Omental fat pad (tissue), 3 donors: ENCODE measurements at regions not wholly inside any gene's neighbourhood (a gene's known extent, or its start where the extent isn't known, plus 50 kb on each side); places are given as distances from the start of the nearest gene placed in this dataset.

Source experiments
- ATAC-seq: fragments of 150-250 bp; one replicate; pipeline ENCODE4 v1.9.1; 2016; ENCODE audit warnings: mild to moderate bottlenecking, moderate library complexity; ENCODE audit not compliant: low FRiP score
- DNase-seq: peaks from one replicate; pipeline ENCODE4 v3.0.0-alpha.2; 2019; ENCODE audit warnings: low spot score
- CTCF ChIP-seq, 3 donors: fragments of 450-650 bp; IDR thresholded peaks; one replicate each; pipeline ENCODE4 v1.5.1; 2016 to 2017; ENCODE audit warnings: antibody characterized with exemption in 3 of 3, mild to moderate bottlenecking in 3 of 3, moderate library complexity in 2 of 3

GRCh38 chr1:14082331-14082730 lies 382.3 kb downstream of the PRDM2 start:
- no peak for TF ChIP-seq CTCF (IDR thresholded peaks at IDR 0.05)
- no peak for DNase-seq

GRCh38 chr1:14083277-14083676 lies 383.3 kb downstream of the PRDM2 start:
- no peak for ATAC-seq
- DNase-seq = no peak
- TF ChIP-seq CTCF (IDR thresholded peaks at IDR 0.05) = no peak

More at GRCh38 chr1:14082331-14082730, 382.3 kb downstream of the PRDM2 start:
- ATAC-seq = no peak

- DNase-seq (no peak), ATAC-seq (no peak)
- no peak for TF ChIP-seq CTCF (IDR thresholded peaks at IDR 0.05)
These were observed 383.7 kb downstream of the PRDM2 start for GRCh38 chr1:14083706-14084105.

GRCh38 chr1:14090062-14090461 lies 390.1 kb downstream of the PRDM2 start:
- ATAC-seq (no peak), DNase-seq (no peak)
- no peak for TF ChIP-seq CTCF (IDR thresholded peaks at IDR 0.05)

- no peak for ATAC-seq
- DNase-seq = no peak
- no peak for TF ChIP-seq CTCF (IDR thresholded peaks at IDR 0.05)
These were observed 390.5 kb downstream of the PRDM2 start for GRCh38 chr1:14090531-14090930.

- no peak for TF ChIP-seq CTCF (IDR thresholded peaks at IDR 0.05)
- DNase-seq (no peak), ATAC-seq (no peak)
These were observed 394.8 kb downstream of the PRDM2 start for GRCh38 chr1:14094611-14095400.

GRCh38 chr1:14098294-14098913 lies 398.4 kb downstream of the PRDM2 start:
- ATAC-seq = no peak
- no peak for DNase-seq
- TF ChIP-seq CTCF (IDR thresholded peaks at IDR 0.05) = no peak
